Stomach (tissue), 8 donors: ENCODE measurements at regions not wholly inside any gene's neighbourhood (a gene's known extent, or its start where the extent isn't known, plus 50 kb on each side); places are given as distances from the start of the nearest gene placed in this dataset.

Experiments
- DNase-seq, 2 donors: peaks; one replicate each; pipeline versions ENCODE4 v3.0.0 to v3.0.0-alpha.2; 2013 to 2019
- H3K27ac ChIP-seq, 5 donors: fragments of 200-600 bp in 4 of 5; sonication (generic) in 4 of 5; one replicate each; pipeline ENCODE4 v1.5.1; 2013 to 2019; ENCODE audit warnings: mild to moderate bottlenecking in 1 of 5, moderate library complexity in 1 of 5
- H3K27me3 ChIP-seq, 3 donors: fragments of 200-600 bp; sonication (generic); one replicate each; pipeline ENCODE4 v1.5.1; 2017 to 2019; ENCODE audit warnings: mixed run types in 1 of 3
- H3K36me3 ChIP-seq, 4 donors: fragments of 200-600 bp; sonication (generic); 1 replicate in 3 of 4; 2 replicates in 1 of 4; pipeline ENCODE4 v1.5.1; 2016 to 2019
- H3K4me1 ChIP-seq, 4 donors: fragments of 200-600 bp; sonication (generic); one replicate each; pipeline ENCODE4 v1.5.1; 2016 to 2019
- H3K4me3 ChIP-seq, 4 donors: fragments of 200-600 bp; sonication (generic) in 3 of 4; one replicate each; pipeline ENCODE4 v1.5.1; 2016 to 2019; ENCODE audit warnings: mild to moderate bottlenecking in 1 of 4
- H3K9me3 ChIP-seq, 4 donors: fragments of 200-600 bp; sonication (generic); one replicate each; pipeline ENCODE4 v1.5.1; 2016 to 2019
- CTCF ChIP-seq, 7 experiments: fragments of 450-650 bp in 4 of 7; fragments of 200-600 bp in 3 of 7; sonication (generic) in 3 of 7; IDR thresholded peaks; one replicate each; pipeline ENCODE4 v1.5.1; 2016 to 2019; ENCODE audit warnings: antibody characterized with exemption in 7 of 7, control low read depth in 2 of 7, mild to moderate bottlenecking in 1 of 7
- EP300 ChIP-seq: sonication (generic); formaldehyde crosslinking; IDR thresholded peaks from one replicate; pipeline ENCODE4 v1.6.1; 2017; ENCODE audit warnings: antibody characterized with exemption
- POLR2A ChIP-seq, 4 donors: fragments of 450-650 bp; IDR thresholded peaks; one replicate each; pipeline ENCODE4 v1.6.1; 2016; ENCODE audit warnings: antibody characterized with exemption in 4 of 4, control low read depth in 2 of 4, mild to moderate bottlenecking in 1 of 4, moderate library complexity in 1 of 4
- POLR2AphosphoS5 ChIP-seq, 3 donors: sonication (generic); formaldehyde crosslinking; IDR thresholded peaks; one replicate each; pipeline ENCODE4 v1.6.1; 2016; ENCODE audit warnings: antibody characterized with exemption in 3 of 3
- WGBS, 5 donors: extraction: QIAGEN DNeasy Blood & Tissue Kit in 3 of 5; methylation state at CpG; one replicate each; pipeline versions ENCODE4 v1.1.5 to v1.1.7; 2013 to 2018; 5-methylcytosine and 5-hydroxymethylcytosine counted together
- intact Hi-C: fragments of 100-400 bp; cut with DNase I; formaldehyde crosslinking; loops from one replicate; pipeline ENCODE4 v1.15.1; 2023; ENCODE audit warnings: low total_unique reads
- donor health status: healthy with polysubstance abuse.
- donor health status: Bipolar disorder and iron deficiency.
- donor health status: healthy.

- Histone ChIP-seq H3K27me3 (peaks cover 0 to 10% (median 0%) of the 10 kb centered on the region in 3 donors), H3K27ac (no peak overlapping the region), H3K4me1 (no peaks in the 10 kb centered on the region), H3K4me3 (no peak overlapping the region), H3K36me3 (no peaks in the 10 kb centered on the region), H3K9me3 (no peaks in the 10 kb centered on the region)
- TF ChIP-seq POLR2A (IDR thresholded peaks at IDR 0.05) (no peak), CTCF (IDR thresholded peaks at IDR 0.05) (no peak), EP300 (no peak), POLR2AphosphoS5 (IDR thresholded peaks at IDR 0.05) (no peak)
- peak in 1 of 2 donors; percentile 48 for DNase-seq
- intact Hi-C loops = no loop called here
- 64 to 75% (median 68%) methylated on average over 12 of the region's 12 CpGs for WGBS, 5 donors
These were observed 262.5 kb upstream of the RAB6C start for GRCh38 chr2:129716781-129717559.

- Histone ChIP-seq H3K9me3 (no peaks in the 10 kb centered on the region), H3K27me3 (peaks cover 0 to 13% (median 0%) of the 10 kb centered on the region in 3 donors), H3K4me3 (no peak overlapping the region), H3K27ac (no peak overlapping the region), H3K36me3 (no peaks in the 10 kb centered on the region), H3K4me1 (no peaks in the 10 kb centered on the region)
- peak in 1 of 2 donors; percentile 53 for DNase-seq
- intact Hi-C loops = no loop called here
- WGBS, 5 donors = 15 to 30% (median 27%) methylated on average over 10 to 11 of the region's 11 CpGs
- TF ChIP-seq CTCF (IDR thresholded peaks at IDR 0.05) (no peak), EP300 (no peak), POLR2A (IDR thresholded peaks at IDR 0.05) (no peak), POLR2AphosphoS5 (IDR thresholded peaks at IDR 0.05) (no peak)
These were observed 261.8 kb upstream of the RAB6C start for GRCh38 chr2:129717560-129718130.

- Histone ChIP-seq H3K4me3 (no peak overlapping the region), H3K36me3 (no peaks in the 10 kb centered on the region), H3K4me1 (no peaks in the 10 kb centered on the region), H3K27me3 (peaks cover 0 to 13% (median 0%) of the 10 kb centered on the region in 3 donors), H3K27ac (no peak overlapping the region), H3K9me3 (no peaks in the 10 kb centered on the region)
- no peak for DNase-seq
- TF ChIP-seq CTCF (IDR thresholded peaks at IDR 0.05) = no peak
- no peak for TF ChIP-seq POLR2A (IDR thresholded peaks at IDR 0.05)
- TF ChIP-seq EP300 = no peak
- no peak for TF ChIP-seq POLR2AphosphoS5 (IDR thresholded peaks at IDR 0.05)
- intact Hi-C loops = no loop called here
- WGBS, 5 donors = 63 to 86% (median 78%) methylated on average over 3 of the region's 3 CpGs
These were observed 260.1 kb upstream of the RAB6C start for GRCh38 chr2:129719335-129719734.

GRCh38 chr2:129720360-129720759 lies 259.1 kb upstream of the RAB6C start:
- Histone ChIP-seq H3K36me3 (no peaks in the 10 kb centered on the region), H3K27me3 (peaks cover 0 to 13% (median 0%) of the 10 kb centered on the region in 3 donors), H3K4me1 (no peaks in the 10 kb centered on the region), H3K27ac (no peak overlapping the region), H3K4me3 (no peak overlapping the region), H3K9me3 (no peaks in the 10 kb centered on the region)
- DNase-seq = no peak
- 85 to 92% (median 91%) methylated on average over 6 of the region's 6 CpGs for WGBS, 5 donors
- intact Hi-C loops = no loop called here
- no peak for TF ChIP-seq CTCF (IDR thresholded peaks at IDR 0.05)
- TF ChIP-seq POLR2A (IDR thresholded peaks at IDR 0.05) = no peak
- TF ChIP-seq EP300 = no peak
- no peak for TF ChIP-seq POLR2AphosphoS5 (IDR thresholded peaks at IDR 0.05)
